H1 (cell line): ENCODE measurements at regions not wholly inside any gene's neighbourhood (a gene's known extent, or its start where the extent isn't known, plus 50 kb on each side); places are given as distances from the start of the nearest gene placed in this dataset.

Experiments
- CHD1 ChIP-seq: IDR thresholded peaks from 2 replicates; pipeline ENCODE4 v1.6.1; 2012; ENCODE audit warnings: low read depth, low read length, improper control_type of control experiment
- CTCF ChIP-seq, 3 experiments: IDR thresholded peaks; 1 replicate in 2 of 3; 2 replicates in 1 of 3; pipeline versions ENCODE4 v1.5.1 to v1.6.1; 2011; ENCODE audit warnings: low read length in 3 of 3, mild to moderate bottlenecking in 3 of 3, inconsistent platforms in 2 of 3, low read depth in 1 of 3, moderate library complexity in 1 of 3; ENCODE audit not compliant: insufficient read depth in 1 of 3; ENCODE audit errors: control extremely low read depth in 1 of 3

- TF ChIP-seq CTCF (IDR thresholded peaks at IDR 0.05; ENCODE audit: control extremely low read depth in 1 of 3, insufficient read depth in 1 of 3, low read depth in 1 of 3, low read length in 3 of 3) = no peak
- no peak for TF ChIP-seq CHD1
Measured at GRCh38 chr7:13790611-13791010, 198.9 kb downstream of the ETV1 start (continued).
